ENCODE measurements at regions not wholly inside any gene's neighbourhood (a gene's known extent, or its start where the extent isn't known, plus 50 kb on each side); places are given as distances from the start of the nearest gene placed in this dataset.

DNA sequence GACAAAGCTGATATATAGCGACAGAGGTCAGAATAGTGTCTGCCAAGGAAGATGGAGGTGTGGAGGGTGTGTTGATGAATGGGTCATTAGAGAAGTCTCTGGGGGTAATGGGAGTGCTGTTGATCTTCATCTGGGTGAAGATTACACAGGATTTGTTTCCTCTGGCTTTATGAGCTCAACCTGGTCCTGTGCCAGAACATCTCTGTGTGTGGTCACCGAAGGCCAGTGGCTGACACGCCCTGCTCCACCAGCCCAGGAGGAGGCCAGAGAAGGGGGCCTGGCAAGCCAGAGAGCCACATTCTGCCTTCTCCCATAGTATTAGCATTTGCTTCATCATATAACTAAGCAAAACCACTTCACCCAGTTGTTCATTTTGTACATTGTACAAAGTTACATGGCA is 121.1 kb downstream of the ZNF621 start:
- H3K27me3 Mint-ChIP-seq (ENCODE audit: low read depth), result peaks cover 28% of the 10 kb centered on the region

DNA sequence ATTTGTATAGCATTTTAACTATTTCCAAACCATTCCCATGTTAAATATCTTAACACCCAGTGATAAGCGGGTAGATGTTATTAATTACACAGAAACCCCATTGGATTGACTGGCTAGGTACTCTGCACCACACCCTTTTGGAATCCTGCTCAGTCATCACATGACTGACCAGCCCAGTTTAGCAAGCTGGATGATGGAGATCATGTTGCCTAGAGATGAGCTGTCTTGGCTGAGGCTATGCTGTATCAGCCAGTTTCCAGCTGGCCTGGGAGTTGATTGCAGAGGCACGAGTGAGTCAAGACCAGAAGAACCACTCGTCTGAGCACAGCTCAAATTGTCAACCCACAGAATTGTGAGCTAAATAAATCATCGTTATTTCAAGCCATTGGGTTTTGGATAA is 124.6 kb downstream of the ZNF621 start:
- H3K27ac Mint-ChIP-seq, result no peak overlapping the region

More for the DNA sequence above, 121.1 kb downstream of the ZNF621 start:
- no peak overlapping the region for H3K4me3 Mint-ChIP-seq
- H3K36me3 Mint-ChIP-seq, result no peaks in the 10 kb centered on the region
- no peaks in the 10 kb centered on the region for H3K9me3 Mint-ChIP-seq
- H3K4me1 Mint-ChIP-seq, result peaks cover 7% of the 10 kb centered on the region
- no peak overlapping the region for H3K27ac Mint-ChIP-seq
- no peak for TF ChIP-seq CTCF (IDR thresholded peaks at IDR 0.05; ENCODE audit: unreplicated experiment)
- no peak for DNase-seq (ENCODE audit: low spot score in 2 of 2, unreplicated experiment in 2 of 2)

DNA sequence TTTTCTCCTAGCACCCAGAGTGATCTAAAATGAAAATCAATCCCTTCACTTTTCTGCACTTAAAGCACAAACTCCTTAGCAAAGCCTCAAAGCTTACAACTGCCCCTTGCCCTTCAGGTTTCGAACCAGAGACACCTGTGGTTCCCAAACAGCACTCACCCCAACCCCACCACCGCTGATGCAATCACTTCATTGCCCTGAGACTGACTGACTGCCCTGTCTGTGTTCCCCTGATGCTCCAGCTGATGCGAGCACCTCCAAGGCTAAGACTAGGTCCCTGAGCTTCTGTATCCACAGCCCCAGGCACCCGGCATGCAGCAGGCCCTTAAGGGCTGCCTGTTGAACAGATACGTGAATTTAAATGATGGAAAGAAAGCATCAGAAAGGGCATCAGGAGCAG is 127.3 kb downstream of the ZNF621 start:
- Mint-ChIP-seq H3K4me1 (no peaks in the 10 kb centered on the region), H3K27ac (no peak overlapping the region), H3K9me3 (no peaks in the 10 kb centered on the region), H3K4me3 (no peak overlapping the region), H3K36me3 (no peaks in the 10 kb centered on the region), H3K27me3 (ENCODE audit: low read depth) (peaks cover 4% of the 10 kb centered on the region)
- no peak for TF ChIP-seq CTCF (IDR thresholded peaks at IDR 0.05; ENCODE audit: unreplicated experiment)
- no peak for DNase-seq (ENCODE audit: low spot score in 2 of 2, unreplicated experiment in 2 of 2)

More for the DNA sequence above, 124.6 kb downstream of the ZNF621 start:
- no peak for DNase-seq (ENCODE audit: low spot score in 2 of 2, unreplicated experiment in 2 of 2)
- Mint-ChIP-seq H3K27me3 (ENCODE audit: low read depth) (peaks cover under 1% of the 10 kb centered on the region), H3K9me3 (no peaks in the 10 kb centered on the region), H3K36me3 (no peaks in the 10 kb centered on the region), H3K4me1 (peaks cover 7% of the 10 kb centered on the region), H3K4me3 (no peak overlapping the region)
- no peak for TF ChIP-seq CTCF (IDR thresholded peaks at IDR 0.05; ENCODE audit: unreplicated experiment)

DNA sequence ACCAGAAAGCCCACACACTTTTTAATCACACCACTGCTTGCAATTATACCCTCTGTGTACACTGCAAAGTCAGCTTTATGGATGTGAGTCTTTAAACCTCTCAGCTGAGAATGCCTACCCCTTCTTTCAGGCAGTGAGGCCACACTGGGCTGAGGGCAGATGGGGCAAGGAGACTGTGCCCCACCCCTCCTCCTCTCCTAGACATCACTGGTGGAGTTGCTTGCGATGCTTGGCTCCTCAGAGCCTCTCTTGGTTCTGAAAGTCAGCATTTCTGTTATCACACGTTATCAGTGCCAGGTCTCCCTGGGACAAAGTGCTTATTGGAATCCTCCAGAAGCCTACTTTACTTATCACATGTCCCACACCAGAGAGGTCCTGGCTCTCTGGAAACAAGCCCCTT is 128.2 kb downstream of the ZNF621 start:
- DNase-seq (ENCODE audit: low spot score in 2 of 2, unreplicated experiment in 2 of 2), result no peak
- Mint-ChIP-seq H3K36me3 (no peaks in the 10 kb centered on the region), H3K4me1 (no peaks in the 10 kb centered on the region), H3K9me3 (no peaks in the 10 kb centered on the region), H3K27me3 (ENCODE audit: low read depth) (peaks cover 5% of the 10 kb centered on the region), H3K27ac (no peak overlapping the region), H3K4me3 (no peak overlapping the region)
- TF ChIP-seq CTCF (IDR thresholded peaks at IDR 0.05; ENCODE audit: unreplicated experiment), result no peak

- Mint-ChIP-seq H3K27ac (no peak overlapping the region), H3K4me1 (no peaks in the 10 kb centered on the region), H3K4me3 (no peak overlapping the region), H3K36me3 (no peaks in the 10 kb centered on the region), H3K27me3 (ENCODE audit: low read depth) (peaks cover 5% of the 10 kb centered on the region), H3K9me3 (no peaks in the 10 kb centered on the region)
- TF ChIP-seq CTCF (IDR thresholded peaks at IDR 0.05; ENCODE audit: unreplicated experiment), result no peak
- no peak for DNase-seq (ENCODE audit: low spot score in 2 of 2, unreplicated experiment in 2 of 2)
Observed at GRCh38 chr3:40653878-40654277, 129.1 kb downstream of the ZNF621 start.

- H3K9me3 Mint-ChIP-seq, result no peaks in the 10 kb centered on the region
- no peak overlapping the region for H3K4me3 Mint-ChIP-seq
- H3K27ac Mint-ChIP-seq, result no peak overlapping the region
- no peak for TF ChIP-seq CTCF (IDR thresholded peaks at IDR 0.05; ENCODE audit: unreplicated experiment)
- DNase-seq (ENCODE audit: low spot score in 2 of 2, unreplicated experiment in 2 of 2), result no peak
- H3K27me3 Mint-ChIP-seq (ENCODE audit: low read depth), result peaks cover 5% of the 10 kb centered on the region
- no peaks in the 10 kb centered on the region for H3K36me3 Mint-ChIP-seq
- H3K4me1 Mint-ChIP-seq, result no peaks in the 10 kb centered on the region
Observed at GRCh38 chr3:40655551-40655950, 130.8 kb downstream of the ZNF621 start.
